HG03378 (cell line): ENCODE measurements at regions not wholly inside any gene's neighbourhood (a gene's known extent, or its start where the extent isn't known, plus 50 kb on each side); places are given as distances from the start of the nearest gene placed in this dataset.
"Not testable (repeated sequence)": the region's sequence is repeated elsewhere in the genome, so short reads cannot be mapped to it uniquely, and the experiment has no call there.

Experiments used
- ATAC-seq: cut with Tn5 transposase; IDR thresholded peaks from one replicate; pipeline ENCODE4 v1.9.1; 2021; ENCODE audit warnings: mild to moderate bottlenecking, moderate library complexity; ENCODE audit not compliant: unreplicated experiment

DNA sequence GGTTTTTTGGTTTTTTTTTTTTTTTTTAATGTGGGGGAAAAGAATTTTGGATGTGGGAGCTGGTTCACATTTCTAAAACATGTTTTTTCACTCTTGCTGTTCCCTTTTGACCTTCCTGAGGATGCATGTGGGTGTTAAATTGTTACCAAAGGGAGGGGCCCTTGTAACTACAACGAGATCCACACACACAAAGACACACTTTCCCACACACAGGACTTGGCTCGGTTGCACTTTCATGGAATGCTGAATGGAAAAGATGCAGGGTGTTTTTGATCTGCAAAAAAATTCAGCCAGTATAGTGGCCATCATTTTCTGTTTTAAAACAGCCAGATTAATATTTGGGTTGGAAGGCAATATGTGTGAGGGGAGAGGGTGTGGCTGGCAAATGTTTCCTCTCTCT lies 576.9 kb downstream of the EBF1 start:
- no peak for ATAC-seq

DNA sequence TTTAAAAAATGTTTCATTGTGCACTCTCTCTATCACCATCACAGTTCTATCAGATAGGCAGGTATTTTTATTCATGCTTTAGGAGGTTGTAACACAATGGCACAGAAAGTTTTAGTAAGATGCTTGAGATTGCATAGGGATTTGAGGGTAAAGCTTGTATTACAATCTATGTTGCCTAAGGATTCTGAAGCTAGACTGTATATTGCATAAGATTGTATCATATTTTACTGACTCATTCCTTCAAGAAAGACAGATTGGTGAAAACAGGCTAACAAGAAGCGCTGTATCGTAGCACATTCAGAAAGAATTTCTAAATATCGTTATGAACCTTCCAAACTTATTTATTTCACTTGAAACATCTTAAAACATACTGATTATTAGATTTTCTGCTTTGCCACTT lies 577.7 kb downstream of the EBF1 start:
- no peak for ATAC-seq

DNA sequence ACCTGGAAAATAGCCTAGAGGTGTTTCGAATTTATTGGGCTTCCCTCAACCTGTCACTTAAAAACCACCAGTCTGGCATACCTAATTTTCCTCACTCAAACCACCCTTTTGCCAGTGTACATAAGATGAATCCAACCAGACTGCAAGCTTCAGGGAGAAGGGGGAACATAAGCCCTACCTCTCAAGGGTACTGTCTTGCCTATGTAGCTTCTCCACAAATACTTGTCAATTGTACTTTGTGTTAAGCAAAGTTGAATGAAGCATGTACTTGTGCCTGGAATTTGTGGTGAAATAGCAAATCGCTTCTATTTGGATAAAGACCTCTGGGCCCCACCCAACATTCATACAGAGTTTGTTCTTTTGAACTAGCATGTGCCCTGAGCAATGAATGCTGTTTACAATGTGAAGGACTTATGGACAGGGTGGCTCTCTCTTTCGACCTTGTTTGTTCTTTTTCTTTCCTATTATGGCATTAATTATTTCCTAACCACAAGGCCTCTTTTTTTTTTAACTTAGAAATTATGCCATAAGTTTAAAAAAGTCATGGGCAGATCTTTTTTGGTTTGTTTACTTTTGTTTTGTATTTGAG lies 580.2 kb downstream of the EBF1 start:
- no peak for ATAC-seq

DNA sequence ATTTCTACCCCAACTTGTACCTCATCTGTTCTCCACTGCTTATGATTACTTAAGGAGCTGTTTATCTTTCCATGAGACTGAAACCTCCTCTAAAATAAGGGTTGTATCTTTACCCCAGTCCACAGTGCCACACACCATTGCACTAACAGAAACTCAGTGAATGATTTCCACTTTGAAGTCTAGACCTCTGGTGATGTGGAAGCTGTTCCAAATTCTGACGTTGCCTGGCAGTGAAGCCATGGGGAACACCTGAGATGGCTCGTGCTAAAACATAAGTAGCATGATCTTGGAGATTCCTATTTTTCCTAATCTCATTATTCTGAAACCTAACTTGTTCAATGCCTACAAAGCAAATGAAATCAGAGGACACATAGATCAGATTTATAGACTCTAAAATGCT lies 583.2 kb downstream of the EBF1 start:
- ATAC-seq, result no peak

DNA sequence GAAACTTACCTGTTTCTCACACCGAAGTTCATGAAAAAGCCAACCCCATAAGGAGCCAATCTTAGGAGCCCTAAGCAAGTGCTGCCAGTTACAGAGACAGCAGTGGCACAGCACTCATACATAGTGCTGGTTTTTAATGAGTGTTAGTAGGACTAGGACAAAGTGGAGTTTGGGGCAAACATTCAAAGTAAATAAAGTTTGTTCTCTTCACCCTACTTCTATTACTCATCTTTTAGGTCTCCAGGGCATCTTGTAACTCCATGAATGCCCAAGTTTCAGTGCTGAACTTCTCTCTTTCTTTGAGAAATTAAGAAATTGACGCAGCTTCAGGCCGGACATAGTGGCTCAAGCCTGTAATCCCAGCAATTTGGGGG lies 584.7 kb downstream of the EBF1 start:
- no peak for ATAC-seq

DNA sequence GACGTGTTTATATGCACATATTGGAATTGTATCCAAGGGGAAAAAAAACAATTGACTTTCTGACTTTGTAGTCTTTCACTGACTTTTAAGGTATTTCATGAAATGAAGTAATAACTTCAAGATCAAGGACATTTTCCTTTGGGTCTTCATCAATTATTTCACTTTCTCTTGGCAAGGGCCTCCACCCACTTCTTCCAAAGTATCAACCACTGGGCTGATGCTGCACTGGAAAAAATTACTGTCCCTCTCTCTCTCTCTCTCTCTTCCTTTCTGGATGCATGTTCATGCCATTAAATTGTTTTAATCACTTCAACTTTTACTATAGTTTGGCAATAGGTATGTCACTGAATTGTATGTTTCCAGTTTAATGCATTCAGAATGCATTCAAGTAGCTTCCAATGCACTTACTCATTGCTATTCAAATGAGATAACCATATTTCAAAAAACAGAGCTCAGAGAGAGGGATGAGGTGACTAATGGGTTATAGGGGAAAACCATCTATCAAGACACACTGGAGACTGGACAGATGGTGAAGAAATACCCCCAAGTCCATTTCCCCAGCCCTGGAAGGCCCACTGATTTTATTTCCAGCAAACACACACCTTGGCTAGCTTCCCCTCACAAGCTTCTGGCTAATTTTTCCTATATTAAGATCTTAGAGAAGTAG lies 585.3 kb downstream of the EBF1 start:
- no peak for ATAC-seq

DNA sequence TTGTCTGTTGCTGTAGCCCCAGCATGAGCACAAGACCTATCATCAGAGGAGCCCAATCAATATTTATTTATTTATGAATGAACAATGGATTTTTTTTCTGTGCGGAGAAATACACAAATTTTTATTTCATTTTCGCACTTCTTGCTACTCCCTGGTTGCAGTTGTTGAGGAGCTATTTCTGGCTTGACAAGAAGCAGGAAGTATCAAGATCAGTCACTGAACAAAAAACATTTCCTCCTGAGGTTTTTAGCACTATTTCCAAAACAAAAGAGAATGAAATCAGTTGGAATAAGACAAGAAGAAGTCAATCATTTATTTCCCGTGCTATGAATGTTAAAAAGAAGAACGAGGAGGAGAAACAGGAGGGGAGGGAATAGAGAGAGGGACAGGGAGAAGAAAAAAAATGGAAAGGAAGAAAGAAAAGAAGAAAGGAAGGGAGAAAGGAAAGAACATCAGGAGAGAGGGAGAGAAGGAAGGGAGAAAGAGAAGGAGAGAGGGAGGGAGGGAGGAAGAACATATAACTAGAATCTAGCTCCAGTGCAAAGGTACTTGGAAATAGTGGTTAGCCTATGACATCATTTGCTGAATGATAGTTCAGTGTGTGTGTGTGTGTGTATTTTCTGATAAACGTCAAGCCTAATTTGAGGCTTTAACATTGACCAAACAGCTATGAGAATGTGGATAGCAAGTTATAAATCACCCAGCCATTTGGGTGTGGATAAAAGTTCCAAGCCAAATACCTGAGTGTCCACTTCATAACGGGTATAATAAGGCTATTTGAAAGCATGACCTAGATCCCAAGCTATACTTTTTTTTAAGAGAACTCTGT lies 586.0 kb downstream of the EBF1 start:
- no peak for ATAC-seq

DNA sequence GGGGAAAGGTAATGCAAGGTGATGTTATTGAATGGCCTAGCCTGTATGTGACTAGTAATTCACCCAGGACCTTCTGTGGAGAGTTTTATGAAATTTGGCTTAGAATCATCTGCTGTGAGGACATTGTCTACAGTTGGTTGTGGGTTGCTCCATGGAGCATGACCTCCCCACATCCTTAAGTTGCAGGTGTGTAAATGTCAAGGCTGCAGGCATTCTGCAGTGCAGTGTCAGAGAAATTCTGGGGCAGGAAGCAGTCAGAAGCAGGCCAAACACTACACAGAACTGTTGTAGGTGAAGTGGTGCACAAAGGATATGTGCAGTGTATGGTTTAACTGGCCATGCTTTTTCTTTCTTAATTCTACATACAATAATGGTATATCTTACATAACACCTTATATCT lies 588.3 kb downstream of the EBF1 start:
- ATAC-seq, result peak; percentile 86

DNA sequence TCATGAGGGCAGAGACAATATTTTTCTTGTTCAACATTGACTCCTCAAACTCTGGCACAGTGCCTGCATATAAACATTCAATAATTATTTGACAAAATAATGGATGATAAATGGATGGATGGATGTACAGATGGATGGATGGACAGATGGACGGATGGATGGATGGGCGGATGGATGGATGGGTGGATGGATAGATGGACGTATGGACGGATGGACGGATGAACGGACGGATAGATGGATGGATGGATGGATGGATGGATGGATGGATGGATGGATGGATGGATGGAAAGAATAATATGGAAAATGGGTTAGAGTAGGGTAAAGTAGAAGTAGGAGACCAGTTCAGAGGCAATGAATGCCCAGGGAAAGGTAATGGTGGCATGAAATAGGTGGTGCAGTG lies 589.2 kb downstream of the EBF1 start:
- ATAC-seq, result no peak

DNA sequence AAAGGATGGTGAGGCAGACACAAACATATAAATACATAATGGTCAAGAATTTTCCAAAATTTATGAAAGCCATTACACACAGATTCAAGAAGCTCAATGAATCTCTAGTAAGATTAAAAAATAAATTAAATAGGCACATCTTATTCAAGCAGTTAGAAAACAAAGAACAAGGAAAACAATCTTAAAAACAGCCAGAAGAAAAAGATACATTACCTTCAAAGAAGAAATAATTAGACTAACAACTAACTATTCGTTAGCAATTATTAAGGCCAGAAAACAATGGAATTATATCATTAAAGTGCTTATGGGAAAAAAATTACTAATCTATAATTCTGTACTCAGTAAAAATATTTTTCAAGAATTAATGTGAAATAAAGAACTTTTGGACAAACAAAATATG lies 593.1 kb downstream of the EBF1 start:
- ATAC-seq, result no peak

DNA sequence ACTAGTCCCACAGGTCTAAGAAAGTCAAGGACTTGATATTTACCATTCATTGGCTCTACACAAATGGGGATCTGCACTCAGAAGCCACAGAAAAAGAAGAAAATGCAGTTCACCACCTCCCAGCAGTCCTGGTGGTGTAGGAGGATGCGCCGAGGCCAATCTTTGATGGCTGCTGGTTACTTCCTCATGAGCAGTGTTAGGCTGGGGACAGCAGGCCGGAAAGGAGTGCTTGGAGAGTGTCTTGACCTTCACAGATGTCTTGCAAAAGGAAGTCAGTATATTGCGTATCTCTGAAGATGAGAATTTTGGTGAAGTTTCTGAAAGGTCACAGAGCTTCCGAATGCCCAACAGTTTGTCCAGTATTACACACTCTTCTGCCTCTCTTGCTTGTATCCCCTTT lies 597.0 kb downstream of the EBF1 start:
- no peak for ATAC-seq

DNA sequence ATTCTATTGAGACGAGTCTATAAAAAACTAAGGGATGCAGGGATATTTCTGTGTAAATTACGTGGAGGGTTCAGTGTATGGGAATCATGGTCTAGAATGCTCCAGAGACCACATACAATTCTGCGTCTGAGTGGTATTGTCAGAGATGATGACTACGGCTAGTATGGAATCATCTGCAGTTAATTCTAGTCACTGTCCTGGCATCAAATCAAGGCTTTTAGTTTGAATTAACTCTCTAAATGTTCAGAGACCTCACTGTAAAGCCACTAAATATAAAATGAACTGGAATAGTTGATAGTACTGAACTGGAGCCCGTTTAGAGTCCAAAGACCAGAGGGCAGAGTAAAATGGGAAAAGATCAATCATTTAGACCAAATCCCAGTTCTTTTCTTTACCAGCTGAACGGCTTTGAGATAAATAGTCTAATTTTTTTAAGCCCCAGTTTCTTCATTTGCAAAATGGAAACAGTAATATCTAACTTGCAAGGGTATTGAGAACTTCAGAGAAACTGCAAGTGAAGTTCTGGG lies 599.8 kb downstream of the EBF1 start:
- no peak for ATAC-seq

DNA sequence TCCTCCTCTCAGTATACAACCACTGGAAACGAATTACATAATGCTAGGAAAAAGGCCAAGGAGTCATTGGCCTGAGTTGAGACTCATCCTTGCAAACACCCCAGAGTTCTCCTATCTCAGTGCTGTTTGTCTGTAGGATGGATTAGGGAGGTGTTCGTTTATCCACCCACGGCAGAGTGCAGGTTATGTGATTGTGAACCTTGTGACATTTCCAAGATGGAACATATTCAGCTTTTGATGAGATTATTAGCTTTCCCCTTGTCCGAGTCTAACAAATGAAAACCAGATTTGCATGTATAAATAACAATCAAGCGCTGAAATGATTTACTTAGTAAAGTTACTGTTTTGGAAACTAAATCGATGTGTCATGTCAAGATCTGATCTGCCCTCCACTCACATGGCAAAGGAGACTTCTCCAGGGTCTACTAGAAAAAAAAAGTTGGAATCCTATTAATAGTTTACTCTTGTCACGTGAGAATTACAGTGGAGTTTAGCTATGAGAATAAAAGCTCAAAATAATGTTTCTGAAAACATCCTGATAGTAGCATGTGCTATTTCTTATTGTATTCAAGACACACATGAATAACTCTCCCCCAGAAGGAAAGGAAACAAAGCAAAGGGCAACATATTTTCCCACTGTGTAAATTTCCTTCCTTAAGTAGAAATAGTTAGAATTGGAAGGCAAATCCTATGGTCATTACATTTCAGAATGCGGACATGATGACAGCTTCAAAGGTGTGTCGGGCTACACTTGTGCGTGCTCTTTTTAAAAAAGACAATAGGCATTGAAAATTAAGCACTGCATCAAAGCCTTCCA lies 600.4 kb downstream of the EBF1 start:
- no peak for ATAC-seq

DNA sequence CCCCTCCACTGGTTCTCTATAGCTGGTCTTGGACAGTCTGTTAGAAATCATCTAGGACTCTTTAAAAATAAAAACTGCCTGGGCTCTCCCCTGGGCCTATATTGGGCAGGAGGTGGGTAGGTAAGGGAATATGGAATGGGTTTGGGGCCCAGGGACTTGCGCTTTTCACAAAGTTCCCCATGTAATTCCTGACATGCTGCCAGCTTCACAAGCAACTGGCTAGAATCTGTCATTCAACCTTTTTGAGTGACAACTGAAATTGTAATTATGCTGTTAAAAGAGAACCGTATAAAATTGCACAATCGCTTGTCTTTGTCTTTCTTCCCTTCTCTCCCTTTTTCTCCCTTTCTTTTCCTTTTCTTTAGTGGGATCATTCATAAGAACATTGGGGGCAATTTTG lies 603.1 kb downstream of the EBF1 start:
- ATAC-seq, result no peak

DNA sequence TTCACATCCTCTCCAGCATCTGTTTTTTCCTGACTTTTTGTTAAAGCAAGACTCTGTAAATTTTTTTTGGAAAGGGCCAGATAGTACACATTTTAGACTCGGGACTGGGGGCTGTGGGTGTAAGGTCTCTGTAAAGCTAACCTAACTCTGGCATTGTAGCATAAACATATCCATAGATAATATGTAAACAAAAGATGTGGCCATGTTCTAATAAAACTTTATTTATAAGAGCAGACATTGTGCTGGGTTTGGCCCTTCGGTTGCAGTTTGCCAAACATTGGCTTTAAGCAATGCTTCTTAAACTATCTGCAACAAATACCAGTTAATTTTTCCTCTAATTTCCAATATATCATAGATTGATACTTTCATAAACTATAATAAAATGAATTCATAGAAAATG lies 605.2 kb downstream of the EBF1 start:
- ATAC-seq, result no peak

DNA sequence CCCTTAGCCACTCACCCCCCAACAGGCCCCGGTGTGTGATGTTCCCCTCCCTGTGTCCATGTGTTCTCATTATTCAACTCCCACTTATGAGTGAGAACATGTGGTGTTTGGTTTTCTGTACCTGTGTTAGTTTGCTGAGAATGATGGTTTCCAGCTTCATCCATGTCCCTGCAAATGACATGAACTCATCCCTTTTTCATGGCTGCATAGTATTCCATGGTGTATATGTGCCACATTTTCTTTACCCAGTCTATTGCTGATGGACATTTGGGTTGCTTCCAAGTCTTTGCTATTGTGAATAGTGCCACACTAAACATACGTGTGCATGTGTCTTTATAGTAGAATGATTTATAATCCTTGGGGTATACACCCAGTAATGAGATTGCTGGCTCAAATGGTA lies 605.7 kb downstream of the EBF1 start:
- ATAC-seq, result not testable (repeated sequence)

DNA sequence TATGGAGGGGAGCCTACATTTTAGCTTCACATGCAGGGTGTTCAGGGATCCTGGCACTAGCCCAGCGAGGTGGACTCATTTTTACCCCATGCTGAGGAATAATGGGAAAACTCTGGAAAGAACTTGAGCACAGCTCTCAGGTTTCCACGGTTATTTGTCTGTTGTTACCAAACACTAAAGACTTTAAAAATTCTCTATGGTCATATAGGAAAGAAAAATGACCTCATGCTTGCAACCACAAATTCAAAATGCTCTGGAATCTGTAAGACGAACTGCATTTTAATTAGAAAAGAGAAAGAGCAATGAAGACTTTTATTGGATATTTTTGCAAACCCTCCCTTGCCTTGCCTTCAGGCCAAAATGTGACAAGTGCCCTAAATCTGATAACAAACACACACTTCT lies 606.9 kb downstream of the EBF1 start:
- no peak for ATAC-seq

DNA sequence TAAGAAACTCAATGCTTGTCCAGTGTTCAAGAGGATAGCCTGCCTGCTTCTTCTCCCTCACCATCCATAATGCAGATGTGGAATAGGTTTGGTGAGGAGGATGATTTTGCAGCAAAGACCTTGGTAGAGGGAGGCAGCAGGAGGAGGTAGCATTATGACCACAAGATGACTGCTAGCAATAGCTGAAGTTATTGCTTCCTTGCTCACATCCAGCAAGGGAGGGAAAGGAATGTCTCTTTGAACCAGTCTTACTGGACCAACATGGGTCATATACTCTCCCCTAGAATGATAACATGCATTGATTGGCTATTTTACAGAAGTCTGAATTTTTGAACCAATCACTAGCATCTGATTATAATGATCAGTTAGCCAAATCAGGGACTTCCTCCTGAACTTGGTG lies 607.6 kb downstream of the EBF1 start:
- ATAC-seq, result no peak

DNA sequence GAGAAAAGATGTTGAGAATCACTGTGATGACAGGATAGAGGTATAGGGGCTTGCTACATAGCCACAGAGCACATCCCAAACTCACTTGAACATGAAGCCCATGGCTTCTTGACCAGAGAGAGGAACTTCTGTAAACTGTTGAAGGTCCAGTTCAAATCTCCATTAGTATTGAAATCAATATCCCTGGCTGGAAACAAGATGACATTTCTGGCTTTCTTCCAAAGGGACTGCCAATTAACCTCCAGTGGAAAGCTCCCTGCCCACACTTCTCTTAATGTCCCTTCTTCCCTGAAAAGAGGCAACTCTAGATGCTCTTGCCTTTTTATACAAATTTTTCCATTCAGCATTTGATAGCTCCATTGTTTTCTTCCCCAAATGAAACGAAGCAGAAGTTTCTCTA lies 612.1 kb downstream of the EBF1 start:
- ATAC-seq, result no peak

DNA sequence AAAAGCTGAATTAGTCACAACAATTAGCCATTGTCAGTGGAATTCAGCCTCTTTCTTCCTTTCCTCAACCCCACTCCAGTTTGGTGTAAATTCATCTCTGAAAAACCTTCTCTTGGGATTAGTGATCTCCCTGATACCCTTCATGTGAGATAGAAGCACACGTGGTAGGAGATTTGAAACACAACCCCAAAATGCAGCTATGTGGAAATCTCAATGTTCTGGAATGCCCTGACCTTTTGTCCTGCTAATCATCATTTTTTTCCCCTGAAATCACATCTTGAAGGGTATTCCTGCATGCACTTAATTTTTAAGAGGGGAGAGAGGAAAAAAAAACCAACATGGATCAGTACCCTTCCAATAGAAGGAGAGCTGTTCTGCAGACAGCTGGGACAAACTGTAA lies 612.6 kb downstream of the EBF1 start:
- ATAC-seq, result no peak

DNA sequence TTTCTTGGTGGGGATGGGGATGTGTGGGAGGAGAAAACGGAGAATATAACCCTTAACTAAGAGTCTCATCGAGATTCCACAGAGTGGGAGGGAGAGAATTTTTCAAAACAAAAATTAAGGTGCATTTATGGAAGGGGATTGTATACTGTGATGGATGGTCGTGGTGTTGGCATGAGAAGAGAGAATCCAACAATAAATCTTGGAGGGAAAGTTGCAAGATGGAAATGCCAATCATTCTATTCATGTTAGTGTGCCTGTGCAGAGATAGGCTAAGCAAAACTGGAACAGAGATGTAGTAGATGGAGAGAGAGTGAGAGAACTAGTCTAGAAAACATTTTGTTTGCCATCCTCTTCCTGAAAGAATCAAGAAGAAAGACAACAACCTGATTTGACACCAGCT lies 613.1 kb downstream of the EBF1 start:
- ATAC-seq, result no peak
